ENCODE measurements at regions not wholly inside any gene's neighbourhood (a gene's known extent, or its start where the extent isn't known, plus 50 kb on each side); places are given as distances from the start of the nearest gene placed in this dataset.

DNA sequence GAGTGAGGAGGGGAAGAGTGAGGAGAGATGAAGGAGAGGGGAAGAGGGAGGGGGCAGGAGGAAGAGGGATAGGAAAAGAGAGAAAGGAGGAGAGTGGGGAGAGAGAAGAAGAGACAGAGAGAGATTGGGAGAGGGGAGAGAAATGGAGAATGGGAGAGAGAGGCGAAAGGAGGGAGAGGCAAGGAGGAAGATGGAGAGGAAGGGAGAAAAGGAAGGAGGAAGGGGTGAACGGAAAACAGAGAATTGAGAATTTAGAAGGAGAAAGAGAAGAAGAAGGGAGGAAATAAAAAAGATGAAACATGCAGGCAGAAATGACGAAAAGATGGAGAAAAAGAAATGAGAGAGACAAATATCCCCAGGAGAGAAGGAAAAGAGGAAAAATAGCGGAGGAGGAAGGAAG, 502.8 kb downstream of the MN1 start:
- H3K27me3 Mint-ChIP-seq, result peaks cover 32 to 58% (median 46%) of the 10 kb centered on the region in 3 donors
- H3K4me3 Mint-ChIP-seq, result no peak overlapping the region
- no peak for DNase-seq
- peaks cover 0 to 3% (median 0%) of the 10 kb centered on the region in 3 donors for H3K4me1 Mint-ChIP-seq
- ATAC-seq (ENCODE audit: low read depth in 2 of 2), result no peak
- peaks cover 3 to 13% of the 10 kb centered on the region in 2 donors for H3K36me3 Mint-ChIP-seq
- peaks cover 0 to 5% (median 3%) of the 10 kb centered on the region in 7 donors for H3K9me3 Mint-ChIP-seq
- no peak overlapping the region for H3K27ac Mint-ChIP-seq

- H3K9me3 Mint-ChIP-seq, result peaks cover 0 to 6% (median 5%) of the 10 kb centered on the region in 7 donors
- peaks cover 32 to 65% (median 50%) of the 10 kb centered on the region in 3 donors for H3K27me3 Mint-ChIP-seq
- H3K4me3 Mint-ChIP-seq, result no peak overlapping the region
- no peak overlapping the region for H3K27ac Mint-ChIP-seq
- H3K4me1 Mint-ChIP-seq, result peaks cover 0 to 3% (median 0%) of the 10 kb centered on the region in 3 donors
- no peak for ATAC-seq (ENCODE audit: low read depth in 2 of 2)
- DNase-seq, result no peak
- H3K36me3 Mint-ChIP-seq, result peaks cover 5 to 19% of the 10 kb centered on the region in 2 donors
These were observed 502.1 kb downstream of the MN1 start for GRCh38 chr22:27299181-27300085.

GRCh38 chr22:27300536-27301285, 500.8 kb downstream of the MN1 start:
- Mint-ChIP-seq H3K9me3 (peaks cover 0 to 6% (median 5%) of the 10 kb centered on the region in 7 donors), H3K27me3 (peaks cover 26 to 60% (median 45%) of the 10 kb centered on the region in 3 donors), H3K4me1 (peaks cover 0 to 3% (median 0%) of the 10 kb centered on the region in 3 donors), H3K4me3 (no peak overlapping the region), H3K27ac (no peak overlapping the region), H3K36me3 (peaks cover 5 to 22% of the 10 kb centered on the region in 2 donors)
- ATAC-seq (ENCODE audit: low read depth in 2 of 2) (no peak), DNase-seq (no peak)

DNA sequence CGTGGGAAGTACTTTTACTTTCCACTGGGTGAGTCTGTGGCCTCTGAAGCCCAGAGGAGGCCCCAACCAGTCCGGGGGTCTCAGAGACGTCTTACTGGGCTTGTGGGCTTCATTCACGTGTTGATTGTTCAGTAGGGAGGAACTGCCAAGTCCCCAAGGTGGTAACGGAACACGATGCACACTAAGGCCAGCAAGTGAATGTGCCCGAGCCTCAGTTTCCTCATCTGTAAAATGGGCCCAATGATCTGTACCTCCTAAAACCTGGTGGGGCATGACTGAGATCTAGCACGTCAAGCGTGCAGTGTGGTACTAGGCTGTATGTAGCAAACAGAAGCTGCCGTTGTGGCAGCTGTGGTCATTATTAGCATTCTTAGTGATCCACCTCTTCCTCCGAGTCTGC, 499.1 kb downstream of the MN1 start:
- H3K27me3 Mint-ChIP-seq, result peaks cover 10 to 42% (median 28%) of the 10 kb centered on the region in 3 donors
- H3K36me3 Mint-ChIP-seq, result peaks cover 5 to 22% of the 10 kb centered on the region in 2 donors
- no peak for DNase-seq
- H3K4me3 Mint-ChIP-seq, result peak overlapping the region in 1 of 8 donors; percentile 66
- ATAC-seq (ENCODE audit: low read depth in 2 of 2), result no peak
- H3K9me3 Mint-ChIP-seq, result peaks cover 0 to 6% (median 5%) of the 10 kb centered on the region in 7 donors
- H3K4me1 Mint-ChIP-seq, result peaks cover 0 to 3% (median 0%) of the 10 kb centered on the region in 3 donors
- no peak overlapping the region for H3K27ac Mint-ChIP-seq

DNA sequence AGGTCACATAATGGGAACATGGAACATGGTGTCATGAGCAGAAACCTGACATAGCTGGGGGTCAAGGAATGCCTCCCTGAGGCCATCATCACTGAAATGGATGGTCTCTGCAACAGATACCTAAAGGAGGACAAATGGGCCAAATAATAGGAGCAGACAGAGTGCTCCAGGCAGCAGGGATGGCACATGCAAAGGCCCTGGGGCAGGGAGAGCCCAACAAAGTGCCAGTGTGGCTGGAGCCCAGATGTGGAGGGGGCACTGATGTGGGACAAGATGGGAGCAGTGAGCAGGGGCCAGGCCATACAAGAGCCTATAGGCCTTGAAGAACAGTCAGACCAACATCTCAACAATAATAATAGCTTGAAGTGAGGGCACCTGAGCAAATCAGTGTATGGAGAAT, 497.8 kb downstream of the MN1 start:
- Mint-ChIP-seq H3K27ac (no peak overlapping the region), H3K4me1 (peaks cover 0 to 5% (median 0%) of the 10 kb centered on the region in 3 donors), H3K9me3 (peaks cover 0 to 13% (median 7%) of the 10 kb centered on the region in 7 donors), H3K36me3 (peaks cover 5 to 18% of the 10 kb centered on the region in 2 donors), H3K27me3 (peaks cover 9 to 30% (median 19%) of the 10 kb centered on the region in 3 donors), H3K4me3 (no peak overlapping the region)
- ATAC-seq (ENCODE audit: low read depth in 2 of 2) (no peak), DNase-seq (no peak)

GRCh38 chr22:27306771-27307170, 494.8 kb downstream of the MN1 start:
- Mint-ChIP-seq H3K36me3 (peaks cover 5 to 13% of the 10 kb centered on the region in 2 donors), H3K27ac (no peak overlapping the region), H3K4me3 (no peak overlapping the region), H3K27me3 (peaks cover 4 to 19% (median 13%) of the 10 kb centered on the region in 3 donors), H3K9me3 (peaks cover 0 to 16% (median 7%) of the 10 kb centered on the region in 7 donors), H3K4me1 (peaks cover 0 to 2% (median 0%) of the 10 kb centered on the region in 3 donors)
- ATAC-seq (ENCODE audit: low read depth in 2 of 2) (no peak), DNase-seq (no peak)

DNA sequence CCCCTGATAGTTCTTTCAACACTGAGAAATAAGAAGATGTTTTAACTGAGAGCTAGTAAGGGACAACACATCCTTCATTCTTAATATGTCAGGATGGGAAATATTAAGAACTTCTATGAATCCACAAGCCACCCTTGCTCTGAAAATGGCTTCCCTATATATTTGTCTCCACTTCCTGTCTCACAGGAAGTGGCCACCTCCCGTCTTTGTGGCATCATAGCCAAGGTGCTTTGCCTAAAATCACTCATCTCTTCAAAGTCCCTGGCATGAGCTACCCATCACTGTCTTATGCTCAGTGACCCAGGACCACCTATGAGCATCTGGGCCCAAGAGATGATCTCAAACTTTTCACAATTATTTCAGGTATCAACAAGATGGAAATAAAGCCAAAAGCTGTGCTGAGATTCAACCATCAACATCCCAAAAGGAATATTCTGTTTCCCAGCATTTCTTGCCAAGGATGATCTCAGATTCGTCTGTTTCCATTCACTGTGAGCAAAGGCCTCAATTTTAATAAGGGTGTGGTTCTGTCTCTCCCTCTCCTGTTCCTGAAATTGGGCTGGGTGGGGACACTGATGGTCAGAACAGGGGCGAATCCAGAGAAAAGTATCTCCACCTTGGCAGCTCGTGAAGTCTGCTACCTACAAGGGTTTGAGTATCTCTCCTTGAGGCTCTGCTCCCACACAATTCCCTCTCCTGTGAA, 493.9 kb downstream of the MN1 start:
- Mint-ChIP-seq H3K27me3 (peaks cover 4 to 14% (median 13%) of the 10 kb centered on the region in 3 donors), H3K9me3 (peaks cover 0 to 16% (median 7%) of the 10 kb centered on the region in 7 donors), H3K36me3 (peaks cover 5 to 13% of the 10 kb centered on the region in 2 donors), H3K4me1 (peaks cover 0 to 2% (median 0%) of the 10 kb centered on the region in 3 donors), H3K4me3 (no peak overlapping the region), H3K27ac (no peak overlapping the region)
- ATAC-seq (ENCODE audit: low read depth in 2 of 2) (no peak), DNase-seq (no peak)

- ATAC-seq (ENCODE audit: low read depth in 2 of 2), result no peak
- Mint-ChIP-seq H3K4me1 (peaks cover 0 to 2% (median 0%) of the 10 kb centered on the region in 3 donors), H3K27ac (no peak overlapping the region)
These were observed 493.0 kb downstream of the MN1 start for GRCh38 chr22:27308513-27308912.

GRCh38 chr22:27309697-27310096, 491.9 kb downstream of the MN1 start:
- H3K4me3 Mint-ChIP-seq, result peak overlapping the region in 1 of 8 donors; percentile 67
- no peaks in the 10 kb centered on the region for H3K36me3 Mint-ChIP-seq
- no peak for ATAC-seq (ENCODE audit: low read depth in 2 of 2)
- no peak for DNase-seq
- peaks cover 0 to 8% (median 3%) of the 10 kb centered on the region in 3 donors for H3K27me3 Mint-ChIP-seq
- H3K4me1 Mint-ChIP-seq, result peaks cover 0 to 2% (median 0%) of the 10 kb centered on the region in 3 donors
- no peak overlapping the region for H3K27ac Mint-ChIP-seq
- H3K9me3 Mint-ChIP-seq, result peaks cover 0 to 10% (median 3%) of the 10 kb centered on the region in 7 donors

More at GRCh38 chr22:27308513-27308912, 493.0 kb downstream of the MN1 start:
- peaks cover 4 to 11% of the 10 kb centered on the region in 2 donors for H3K36me3 Mint-ChIP-seq
- no peak for DNase-seq
- peaks cover 2 to 13% (median 12%) of the 10 kb centered on the region in 3 donors for H3K27me3 Mint-ChIP-seq
- peak overlapping the region in 1 of 8 donors; percentile 2 for H3K4me3 Mint-ChIP-seq
- peaks cover 0 to 14% (median 6%) of the 10 kb centered on the region in 7 donors for H3K9me3 Mint-ChIP-seq

DNA sequence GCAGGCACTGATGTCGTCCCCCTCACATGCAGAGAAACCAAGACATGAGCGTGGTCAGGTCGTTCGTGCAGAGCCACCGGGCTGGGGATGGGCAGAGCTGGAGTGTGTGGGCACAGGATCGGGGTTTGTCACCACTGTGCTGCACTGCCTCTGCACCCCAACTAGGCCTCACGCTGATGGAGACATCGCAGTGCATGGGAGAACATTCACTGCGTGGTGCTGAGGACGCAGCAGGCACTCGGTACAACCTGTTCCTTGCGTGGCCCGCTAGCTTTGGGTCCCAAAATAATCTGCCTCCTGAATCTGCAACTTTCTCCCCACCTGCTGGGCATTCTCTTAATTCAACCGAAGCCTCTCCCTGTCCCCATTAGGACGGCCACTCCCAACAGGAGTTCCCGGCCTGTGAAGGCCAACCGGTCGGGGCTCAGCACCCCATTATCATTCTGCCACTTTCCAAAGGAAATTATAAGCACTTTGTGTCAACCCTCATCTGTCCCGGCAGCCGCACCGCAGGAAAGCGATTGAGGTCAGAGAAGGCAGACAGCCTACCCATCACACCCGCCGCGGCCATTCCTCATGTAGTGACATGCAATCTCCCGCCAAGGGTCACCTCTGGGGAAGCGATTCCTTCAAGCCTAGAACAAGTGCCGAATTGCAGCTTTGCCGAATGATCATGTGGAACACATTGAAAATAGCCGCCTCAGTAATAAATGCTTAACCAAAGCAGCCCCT, 490.4 kb downstream of the MN1 start:
- Mint-ChIP-seq H3K27me3 (peaks cover 8 to 15% (median 9%) of the 10 kb centered on the region in 3 donors), H3K4me3 (no peak overlapping the region), H3K36me3 (peaks cover 0 to 3% of the 10 kb centered on the region in 2 donors), H3K9me3 (peaks cover 0 to 10% (median 3%) of the 10 kb centered on the region in 7 donors), H3K4me1 (peaks cover 0 to 2% (median 0%) of the 10 kb centered on the region in 3 donors), H3K27ac (no peak overlapping the region)
- ATAC-seq (ENCODE audit: low read depth in 2 of 2) (no peak), DNase-seq (no peak)

GRCh38 chr22:27311698-27312550, 489.6 kb downstream of the MN1 start:
- Mint-ChIP-seq H3K27me3 (peaks cover 15 to 23% (median 16%) of the 10 kb centered on the region in 3 donors), H3K4me1 (peaks cover 0 to 2% (median 0%) of the 10 kb centered on the region in 3 donors), H3K9me3 (peaks cover 0 to 15% (median 3%) of the 10 kb centered on the region in 7 donors), H3K36me3 (peaks cover 0 to 10% of the 10 kb centered on the region in 2 donors), H3K27ac (no peak overlapping the region), H3K4me3 (no peak overlapping the region)
- DNase-seq, result no peak
- no peak for ATAC-seq (ENCODE audit: low read depth in 2 of 2)
